Tibial nerve (tissue), 4 donors: ENCODE measurements at regions not wholly inside any gene's neighbourhood (a gene's known extent, or its start where the extent isn't known, plus 50 kb on each side); places are given as distances from the start of the nearest gene placed in this dataset.
"Not testable (repeated sequence)": the region's sequence is repeated elsewhere in the genome, so short reads cannot be mapped to it uniquely, and the experiment has no call there.

Experiments
- DNase-seq, 2 donors: peaks; one replicate each; pipeline ENCODE4 v3.0.0-alpha.2; 2019; ENCODE audit warnings: low spot score in 2 of 2
- H3K27ac ChIP-seq, 4 donors: fragments of 200-600 bp; sonication (generic) in 3 of 4; one replicate each; pipeline ENCODE4 v1.5.1; 2017 to 2019; ENCODE audit warnings: mild to moderate bottlenecking in 1 of 4
- H3K27me3 ChIP-seq, 2 donors: fragments of 200-600 bp; sonication (generic) in 1 of 2; one replicate each; pipeline versions ENCODE4 v1.5.1 to v1.6.0; 2017 to 2019
- H3K36me3 ChIP-seq, 3 donors: fragments of 200-600 bp; sonication (generic); one replicate each; pipeline ENCODE4 v1.5.1; 2018 to 2019
- H3K4me1 ChIP-seq, 4 donors: fragments of 200-600 bp; sonication (generic) in 3 of 4; one replicate each; pipeline ENCODE4 v1.5.1; 2017 to 2019
- H3K4me3 ChIP-seq, 4 donors: fragments of 200-600 bp; sonication (generic) in 3 of 4; one replicate each; pipeline ENCODE4 v1.5.1; 2017 to 2019; ENCODE audit warnings: mild to moderate bottlenecking in 1 of 4, moderate library complexity in 1 of 4
- H3K9me3 ChIP-seq, 4 donors: fragments of 200-600 bp; sonication (generic) in 3 of 4; one replicate each; pipeline ENCODE4 v1.5.1; 2017 to 2019
- CTCF ChIP-seq, 5 experiments: fragments of 200-600 bp in 3 of 5; fragments of 450-650 bp in 2 of 5; sonication (generic) in 3 of 5; IDR thresholded peaks; one replicate each; pipeline ENCODE4 v1.5.1; 2016 to 2019; ENCODE audit warnings: antibody characterized with exemption in 5 of 5, mild to moderate bottlenecking in 3 of 5, moderate library complexity in 2 of 5
- EP300 ChIP-seq, 2 donors: sonication (generic); formaldehyde crosslinking; IDR thresholded peaks; one replicate each; pipeline ENCODE4 v1.6.1; 2017; ENCODE audit warnings: antibody characterized with exemption in 2 of 2, mild to moderate bottlenecking in 1 of 2
- POLR2A ChIP-seq, 2 donors: fragments of 450-650 bp; IDR thresholded peaks; one replicate each; pipeline ENCODE4 v1.6.1; 2017; ENCODE audit warnings: antibody characterized with exemption in 2 of 2, mild to moderate bottlenecking in 2 of 2, moderate library complexity in 2 of 2
- WGBS, 2 donors: methylation state at CpG; one replicate each; pipeline ENCODE4 v1.1.5; 2018; 5-methylcytosine and 5-hydroxymethylcytosine counted together

DNA sequence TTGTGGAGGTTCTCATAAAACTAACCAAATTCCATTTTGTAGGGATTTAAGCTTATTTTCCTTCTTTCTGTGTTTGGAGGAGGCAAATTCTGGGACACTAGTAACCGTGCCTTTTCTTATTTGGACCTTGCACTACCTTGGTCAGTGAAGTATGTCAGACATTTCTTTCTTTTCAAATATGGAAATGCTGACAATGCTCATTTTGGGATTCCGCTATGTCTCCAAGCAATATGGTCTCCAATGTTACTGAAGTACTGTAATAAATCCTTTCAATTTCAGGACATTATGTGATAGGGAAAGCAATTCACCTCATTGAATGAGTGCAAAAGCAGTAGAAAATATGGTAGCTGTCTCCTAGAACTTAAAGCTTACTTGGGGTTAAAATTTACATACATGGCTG lies 372.3 kb downstream of the HLX start:
- no peak for TF ChIP-seq CTCF (IDR thresholded peaks at IDR 0.05)
- Histone ChIP-seq H3K9me3 (no peaks in the 10 kb centered on the region), H3K4me3 (no peak overlapping the region), H3K27ac (no peak overlapping the region), H3K36me3 (no peaks in the 10 kb centered on the region), H3K27me3 (no peaks in the 10 kb centered on the region), H3K4me1 (no peaks in the 10 kb centered on the region)
- DNase-seq = no peak
- WGBS, 2 donors = 64 to 93% methylated on average over 2 of the region's 2 CpGs

DNA sequence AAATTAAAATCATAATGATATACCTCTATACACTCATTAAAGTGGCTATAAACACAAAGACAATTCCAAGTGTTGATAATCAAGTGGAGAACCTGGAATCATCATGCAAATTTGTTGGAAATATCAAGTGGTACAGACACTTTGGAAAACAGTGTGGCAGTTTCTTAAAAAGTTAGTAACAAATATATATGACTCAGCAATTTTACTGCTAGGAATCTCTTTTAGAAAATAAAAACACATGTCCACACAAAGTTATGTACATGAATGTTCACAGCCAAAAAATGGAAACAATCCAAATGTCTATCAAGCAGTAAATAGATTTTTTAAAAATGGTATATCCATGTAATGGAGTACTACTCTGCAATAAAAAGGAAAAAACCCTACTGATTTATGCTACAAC lies 375.6 kb downstream of the HLX start:
- DNase-seq = no peak
- H3K27me3 ChIP-seq = no peaks in the 10 kb centered on the region
- TF ChIP-seq CTCF (IDR thresholded peaks at IDR 0.05) (no peak), POLR2A (IDR thresholded peaks at IDR 0.05) (no peak), EP300 (IDR thresholded peaks at IDR 0.05) (no peak)
- H3K27ac ChIP-seq = no peak overlapping the region
- H3K36me3 ChIP-seq = no peaks in the 10 kb centered on the region
- peaks cover 0 to 8% (median 0%) of the 10 kb centered on the region in 4 donors for H3K9me3 ChIP-seq
- H3K4me3 ChIP-seq = no peak overlapping the region
- no peaks in the 10 kb centered on the region for H3K4me1 ChIP-seq

DNA sequence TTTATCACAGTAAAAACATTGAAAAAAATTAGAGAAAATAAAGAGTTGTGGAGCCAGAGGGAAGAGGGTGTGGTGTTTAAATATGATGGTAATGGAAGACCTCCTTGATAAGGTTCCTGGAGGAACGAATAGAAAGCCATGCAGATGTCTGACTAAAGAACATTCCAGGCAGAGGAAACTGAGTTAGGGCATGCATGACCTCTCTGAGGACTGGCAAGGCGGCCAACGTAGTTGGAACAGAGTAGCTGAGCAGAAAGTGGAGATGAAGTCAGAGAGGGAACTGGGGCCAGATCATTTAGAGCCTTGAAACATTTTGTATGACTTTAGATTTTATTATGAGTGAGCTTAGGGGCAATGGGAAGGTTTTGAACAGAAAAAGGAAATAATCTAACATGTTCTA lies 377.5 kb downstream of the HLX start:
- 60 to 76% methylated on average over 3 of the region's 3 CpGs for WGBS, 2 donors
- H3K9me3 ChIP-seq = peaks cover 0 to 8% (median 0%) of the 10 kb centered on the region in 4 donors
- no peaks in the 10 kb centered on the region for H3K36me3 ChIP-seq
- H3K4me3 ChIP-seq = no peak overlapping the region
- no peaks in the 10 kb centered on the region for H3K4me1 ChIP-seq
- no peaks in the 10 kb centered on the region for H3K27me3 ChIP-seq
- no peak for DNase-seq
- TF ChIP-seq CTCF (IDR thresholded peaks at IDR 0.05) (no peak), EP300 (IDR thresholded peaks at IDR 0.05) (no peak), POLR2A (IDR thresholded peaks at IDR 0.05) (no peak)
- no peak overlapping the region for H3K27ac ChIP-seq

DNA sequence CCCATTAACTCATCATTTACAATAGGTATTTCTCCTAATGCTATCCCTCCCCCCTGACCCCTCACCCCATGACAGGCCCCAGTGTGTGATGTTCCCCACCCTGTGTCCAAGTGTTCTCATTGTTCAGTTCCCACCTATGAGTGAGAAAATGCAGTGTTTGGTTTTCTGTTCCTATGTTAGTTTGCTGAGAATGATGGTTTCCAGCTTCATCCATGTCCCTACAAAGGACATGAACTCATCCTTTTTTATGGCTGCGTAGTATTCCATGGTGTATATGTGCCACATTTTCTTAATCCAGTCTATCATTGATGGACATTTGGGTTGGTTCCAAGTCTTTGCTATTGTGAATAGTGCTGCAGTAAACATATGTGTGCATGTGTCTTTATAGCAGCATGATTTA lies 378.3 kb downstream of the HLX start:
- H3K36me3 ChIP-seq, H3K4me1 ChIP-seq, DNase-seq, H3K27me3 ChIP-seq, H3K27ac ChIP-seq, H3K9me3 ChIP-seq, H3K4me3 ChIP-seq: not testable (repeated sequence)
- WGBS, 2 donors = 100% methylated on average over 1 of the region's 1 CpG

GRCh38 chr1:221262677-221263076 lies 383.4 kb downstream of the HLX start:
- not testable (repeated sequence) for H3K4me3 ChIP-seq, DNase-seq, H3K27ac ChIP-seq, H3K36me3 ChIP-seq, H3K4me1 ChIP-seq, H3K27me3 ChIP-seq
- H3K9me3 ChIP-seq = peaks cover 0 to 13% (median 0%) of the 10 kb centered on the region in 4 donors
- WGBS, 2 donors = 95 to 96% methylated on average over 7 of the region's 7 CpGs

GRCh38 chr1:221263831-221264767 lies 384.9 kb downstream of the HLX start:
- DNase-seq = peak; percentile 33 to 94
- peak overlapping the region in 2 of 4 donors; percentile 49 to 53 for H3K27ac ChIP-seq
- no peaks in the 10 kb centered on the region for H3K27me3 ChIP-seq
- H3K4me3 ChIP-seq = no peak overlapping the region
- TF ChIP-seq POLR2A (IDR thresholded peaks at IDR 0.05) (no peak), EP300 (IDR thresholded peaks at IDR 0.05) (peak in 1 of 2 donors; percentile 8), CTCF (IDR thresholded peaks at IDR 0.05) (peak; percentile 31 to 69 (median 45))
- 57 to 60% methylated on average over 9 of the region's 9 CpGs for WGBS, 2 donors
- H3K36me3 ChIP-seq = no peaks in the 10 kb centered on the region
- peaks cover 0 to 7% (median 0%) of the 10 kb centered on the region in 4 donors for H3K4me1 ChIP-seq
- H3K9me3 ChIP-seq = peaks cover 0 to 5% (median 0%) of the 10 kb centered on the region in 4 donors
